HG03135 (cell line): ENCODE measurements at regions not wholly inside any gene's neighbourhood (a gene's known extent, or its start where the extent isn't known, plus 50 kb on each side); places are given as distances from the start of the nearest gene placed in this dataset.

Experiments
- ATAC-seq: cut with Tn5 transposase; IDR thresholded peaks from one replicate; pipeline ENCODE4 v1.9.1; 2021; ENCODE audit warnings: mild to moderate bottlenecking, moderate library complexity; ENCODE audit not compliant: unreplicated experiment

GRCh38 chr20:58092353-58092752 lies 136.1 kb downstream of the ANKRD60 start:
- no peak for ATAC-seq

- no peak for ATAC-seq
Measured at GRCh38 chr20:58091810-58092209, 136.6 kb downstream of the ANKRD60 start.

GRCh38 chr20:58090161-58090560 lies 138.3 kb downstream of the ANKRD60 start:
- ATAC-seq = no peak

GRCh38 chr20:58088625-58089024 lies 139.8 kb downstream of the ANKRD60 start:
- no peak for ATAC-seq

- ATAC-seq = no peak
Measured at GRCh38 chr20:58088105-58088504, 140.3 kb downstream of the ANKRD60 start.

- no peak for ATAC-seq
Measured at GRCh38 chr20:58087562-58087858, 140.9 kb downstream of the ANKRD60 start.

- ATAC-seq = no peak
Measured at GRCh38 chr20:58086763-58087561, 141.5 kb downstream of the ANKRD60 start.

GRCh38 chr20:58084966-58085365 lies 143.5 kb downstream of the ANKRD60 start:
- ATAC-seq = no peak

- no peak for ATAC-seq
Measured at GRCh38 chr20:58084566-58084965, 143.9 kb downstream of the ANKRD60 start.

GRCh38 chr20:58081846-58082245 lies 146.6 kb downstream of the ANKRD60 start:
- ATAC-seq = no peak

- no peak for ATAC-seq
Measured at GRCh38 chr20:58078741-58079522, 149.5 kb downstream of the ANKRD60 start.

GRCh38 chr20:58077282-58077681 lies 151.2 kb downstream of the ANKRD60 start:
- ATAC-seq = no peak

- ATAC-seq = no peak
Measured at GRCh38 chr20:58076405-58076804, 152.0 kb downstream of the ANKRD60 start.

GRCh38 chr20:58075586-58076345 lies 152.7 kb downstream of the ANKRD60 start:
- ATAC-seq = no peak

GRCh38 chr20:58073945-58074856 lies 154.3 kb downstream of the ANKRD60 start:
- no peak for ATAC-seq

GRCh38 chr20:58072695-58073671 lies 155.5 kb downstream of the ANKRD60 start:
- ATAC-seq = no peak

GRCh38 chr20:58071991-58072390 lies 156.5 kb downstream of the ANKRD60 start:
- no peak for ATAC-seq

GRCh38 chr20:58071298-58071697 lies 157.2 kb downstream of the ANKRD60 start:
- no peak for ATAC-seq

- no peak for ATAC-seq
Measured at GRCh38 chr20:58070664-58071196, 157.7 kb downstream of the ANKRD60 start.
